Ovary (tissue), 7 donors: ENCODE measurements at regions not wholly inside any gene's neighbourhood (a gene's known extent, or its start where the extent isn't known, plus 50 kb on each side); places are given as distances from the start of the nearest gene placed in this dataset.

ENCODE experiments used
- DNase-seq, 5 donors: peaks; one replicate each; pipeline ENCODE4 v3.0.0-alpha.2; 2019 to 2020
- H3K27ac ChIP-seq, 2 donors: fragments of 200-600 bp; one replicate each; pipeline versions ENCODE4 v1.5.1 to v1.8.0; 2019 to 2022
- H3K27me3 ChIP-seq: fragments of 200-600 bp; one replicate; pipeline ENCODE4 v1.8.0; 2022
- H3K36me3 ChIP-seq: fragments of 200-600 bp; sonication (generic); one replicate; pipeline ENCODE4 v1.5.1; 2019
- H3K4me1 ChIP-seq: one replicate; pipeline ENCODE4 v1.8.1; 2013; ENCODE audit warnings: mild to moderate bottlenecking, moderate library complexity; ENCODE audit not compliant: insufficient read depth
- H3K4me3 ChIP-seq: fragments of 200-600 bp; sonication (generic); one replicate; pipeline ENCODE4 v1.5.1; 2017
- H3K9me3 ChIP-seq, 2 donors: fragments of 200-600 bp in 1 of 2; sonication (generic) in 1 of 2; one replicate each; pipeline versions ENCODE4 v1.5.1 to v1.8.1; 2013 to 2019; ENCODE audit warnings: mild to moderate bottlenecking in 1 of 2, moderate library complexity in 1 of 2
- CTCF ChIP-seq, 3 donors: fragments of 450-650 bp in 2 of 3; fragments of 200-600 bp in 1 of 3; IDR thresholded peaks; one replicate each; pipeline versions ENCODE4 v1.5.1 to v1.8.0; 2016 to 2022; ENCODE audit warnings: antibody characterized with exemption in 3 of 3, mild to moderate bottlenecking in 1 of 3
- EP300 ChIP-seq: sonication (generic); formaldehyde crosslinking; IDR thresholded peaks from one replicate; pipeline ENCODE4 v1.6.1; 2017; ENCODE audit warnings: antibody characterized with exemption
- POLR2A ChIP-seq: fragments of 450-650 bp; IDR thresholded peaks from one replicate; pipeline ENCODE4 v1.6.1; 2017; ENCODE audit warnings: antibody characterized with exemption, mild to moderate bottlenecking, moderate library complexity
- WGBS, 3 donors: extraction: QIAGEN DNeasy Blood & Tissue Kit in 1 of 3; methylation state at CpG; one replicate each; pipeline versions ENCODE4 v1.1.5 to v1.1.7; 2013 to 2017; 5-methylcytosine and 5-hydroxymethylcytosine counted together
- intact Hi-C, 4 donors: fragments of 100-400 bp; cut with DNase I; formaldehyde crosslinking; loops; one replicate each; pipeline versions ENCODE4 v1.11.0 to v1.15.1; 2022 to 2023
- donor health status: DM: no; HTN: no; CAD: no; lungs with moderate emphysema.
- donor health status: DM: no; HTN: no; CAD: no.
- donor health status: Bipolar disorder and iron deficiency.
- donor health status: DM: no; HTN: no; CAD: no.
- donor health status: DM: yes; HTN: yes; CAD: no.

- TF ChIP-seq POLR2A (no peak), CTCF (IDR thresholded peaks at IDR 0.05) (no peak), EP300 (no peak)
- no peaks in the 10 kb centered on the region for H3K4me1 ChIP-seq
- no peaks in the 10 kb centered on the region for H3K27me3 ChIP-seq
- WGBS, 3 donors, result 49 to 57% (median 55%) methylated on average over 7 of the region's 7 CpGs
- no peaks in the 10 kb centered on the region for H3K9me3 ChIP-seq
- no peak overlapping the region for H3K4me3 ChIP-seq
- H3K36me3 ChIP-seq, result no peaks in the 10 kb centered on the region
- H3K27ac ChIP-seq, result no peak overlapping the region
- DNase-seq, result peak in 1 of 5 donors; percentile 19
- intact Hi-C loops, result no loop called here
Measured at GRCh38 chr12:28872654-28873268, 276.3 kb upstream of the FAR2 start.

- Histone ChIP-seq H3K36me3 (no peaks in the 10 kb centered on the region), H3K27ac (no peak overlapping the region), H3K27me3 (no peaks in the 10 kb centered on the region), H3K9me3 (no peaks in the 10 kb centered on the region), H3K4me1 (no peaks in the 10 kb centered on the region), H3K4me3 (no peak overlapping the region)
- intact Hi-C loops, result no loop called here
- no peak for DNase-seq
- WGBS, 3 donors, result 64 to 77% (median 76%) methylated on average over 3 of the region's 3 CpGs
- TF ChIP-seq CTCF (IDR thresholded peaks at IDR 0.05) (no peak), POLR2A (no peak), EP300 (no peak)
Measured at GRCh38 chr12:28874758-28875157, 274.3 kb upstream of the FAR2 start.

- no peaks in the 10 kb centered on the region for H3K9me3 ChIP-seq
- 24 to 28% (median 24%) methylated on average over 4 of the region's 4 CpGs for WGBS, 3 donors
- intact Hi-C loops, result no loop called here
Measured at GRCh38 chr12:28876196-28876798, 272.8 kb upstream of the FAR2 start.

GRCh38 chr12:28877854-28878253 is 271.2 kb upstream of the FAR2 start:
- WGBS, 3 donors, result 84 to 93% (median 88%) methylated on average over 1 of the region's 1 CpG
- intact Hi-C loops, result no loop called here
- TF ChIP-seq CTCF (IDR thresholded peaks at IDR 0.05), result no peak
- no peak for TF ChIP-seq EP300
- no peak for TF ChIP-seq POLR2A

More at GRCh38 chr12:28876196-28876798, 272.8 kb upstream of the FAR2 start:
- Histone ChIP-seq H3K27me3 (no peaks in the 10 kb centered on the region), H3K27ac (no peak overlapping the region), H3K4me3 (no peak overlapping the region), H3K36me3 (no peaks in the 10 kb centered on the region), H3K4me1 (no peaks in the 10 kb centered on the region)
- TF ChIP-seq EP300 (no peak), POLR2A (no peak)
- no peak for DNase-seq

GRCh38 chr12:28878629-28879028 is 270.4 kb upstream of the FAR2 start:
- no peaks in the 10 kb centered on the region for H3K9me3 ChIP-seq
- H3K27me3 ChIP-seq, result no peaks in the 10 kb centered on the region
- no peaks in the 10 kb centered on the region for H3K4me1 ChIP-seq
- no peak for DNase-seq
- TF ChIP-seq CTCF (IDR thresholded peaks at IDR 0.05) (no peak), POLR2A (no peak), EP300 (no peak)
- H3K36me3 ChIP-seq, result no peaks in the 10 kb centered on the region
- H3K4me3 ChIP-seq, result no peak overlapping the region
- intact Hi-C loops, result no loop called here
- H3K27ac ChIP-seq, result no peak overlapping the region
- WGBS, 3 donors, result 86 to 92% (median 88%) methylated on average over 2 of the region's 2 CpGs

More at GRCh38 chr12:28877854-28878253, 271.2 kb upstream of the FAR2 start:
- no peak overlapping the region for H3K27ac ChIP-seq
- no peak for DNase-seq
- H3K9me3 ChIP-seq, result no peaks in the 10 kb centered on the region
- no peaks in the 10 kb centered on the region for H3K4me1 ChIP-seq
- H3K36me3 ChIP-seq, result no peaks in the 10 kb centered on the region
- H3K4me3 ChIP-seq, result no peak overlapping the region
- no peaks in the 10 kb centered on the region for H3K27me3 ChIP-seq
